ENCODE measurements at regions not wholly inside any gene's neighbourhood (a gene's known extent, or its start where the extent isn't known, plus 50 kb on each side); places are given as distances from the start of the nearest gene placed in this dataset.

- no peak for DNase-seq
Observed at GRCh38 chr9:95609426-95609825, 92.7 kb upstream of the PTCH1 start.

- DNase-seq = no peak
Observed at GRCh38 chr9:95608341-95608740, 91.6 kb upstream of the PTCH1 start.

- no peak for DNase-seq
Observed at GRCh38 chr9:95607507-95607906, 90.7 kb upstream of the PTCH1 start.

GRCh38 chr9:95606489-95607350, 89.9 kb upstream of the PTCH1 start:
- no peak for DNase-seq

GRCh38 chr9:95605816-95606488, 89.2 kb upstream of the PTCH1 start:
- no peak for DNase-seq

- DNase-seq = no peak
Observed at GRCh38 chr9:95605101-95605500, 88.3 kb upstream of the PTCH1 start.

GRCh38 chr9:95598236-95598635, 81.5 kb upstream of the PTCH1 start:
- DNase-seq = no peak

- DNase-seq = no peak
Observed at GRCh38 chr9:95595721-95596295, 79.0 kb upstream of the PTCH1 start.

GRCh38 chr9:95592931-95593330, 76.2 kb upstream of the PTCH1 start:
- DNase-seq = no peak

GRCh38 chr9:95588724-95589588, 72.2 kb upstream of the PTCH1 start:
- DNase-seq = no peak

- DNase-seq = no peak
Observed at GRCh38 chr9:95587021-95587964, 70.5 kb upstream of the PTCH1 start.

- no peak for DNase-seq
Observed at GRCh38 chr9:95586326-95586725, 69.6 kb upstream of the PTCH1 start.

GRCh38 chr9:95585824-95586223, 69.1 kb upstream of the PTCH1 start:
- no peak for DNase-seq

GRCh38 chr9:95584176-95584575, 67.4 kb upstream of the PTCH1 start:
- DNase-seq = no peak

- DNase-seq = no peak
Observed at GRCh38 chr9:95581900-95582299, 65.1 kb upstream of the PTCH1 start.

GRCh38 chr9:95580812-95581761, 64.3 kb upstream of the PTCH1 start:
- DNase-seq = no peak

GRCh38 chr9:95574866-95575553, 58.2 kb upstream of the PTCH1 start:
- DNase-seq = no peak

GRCh38 chr9:95574176-95574575, 57.4 kb upstream of the PTCH1 start:
- DNase-seq = no peak

- DNase-seq = no peak
Observed at GRCh38 chr9:95573463-95573862, 56.7 kb upstream of the PTCH1 start.
